GM21390 (cell line): ENCODE measurements at regions not wholly inside any gene's neighbourhood (a gene's known extent, or its start where the extent isn't known, plus 50 kb on each side); places are given as distances from the start of the nearest gene placed in this dataset.
"Not testable (repeated sequence)": the region's sequence is repeated elsewhere in the genome, so short reads cannot be mapped to it uniquely, and the experiment has no call there.

ENCODE experiments used
- ATAC-seq: cut with Tn5 transposase; IDR thresholded peaks from one replicate; pipeline ENCODE4 v1.9.1; 2021; ENCODE audit not compliant: unreplicated experiment

DNA sequence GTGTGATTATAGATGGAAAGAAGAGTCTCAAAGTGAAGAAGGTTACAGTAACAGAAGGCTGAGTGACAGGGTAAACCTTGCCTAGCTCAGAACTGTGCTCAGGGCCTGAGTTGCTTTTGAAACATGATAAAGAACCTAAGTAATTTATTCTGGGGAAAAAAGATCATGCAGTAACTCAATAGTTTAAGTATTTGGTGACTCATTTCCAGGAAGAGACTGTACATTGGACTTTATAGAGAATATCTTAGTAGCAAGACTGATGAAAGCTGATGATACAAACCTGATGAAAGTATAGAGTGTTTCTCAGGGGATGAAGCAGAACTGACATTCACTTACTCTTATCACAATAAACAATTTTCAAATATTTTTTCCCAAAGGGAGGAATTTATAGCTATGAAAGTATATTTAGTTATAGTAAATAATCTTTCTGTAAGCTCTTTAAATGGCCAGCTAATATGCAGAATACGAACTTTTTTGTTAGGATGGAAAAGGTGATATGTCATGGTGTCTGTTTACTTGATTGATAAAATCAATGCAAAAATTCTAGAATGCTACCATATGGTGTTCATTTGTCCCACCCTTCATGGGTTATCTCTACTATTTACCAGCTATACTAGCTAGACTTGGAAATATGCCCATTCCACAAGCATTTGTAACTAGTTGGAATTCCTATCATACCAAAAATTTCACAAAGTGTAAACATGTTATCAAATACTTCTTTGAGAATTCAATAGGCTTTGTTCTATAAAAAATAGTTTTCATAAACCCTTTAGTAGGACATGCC is 1265.5 kb upstream of the ACVR2A start:
- no peak for ATAC-seq

DNA sequence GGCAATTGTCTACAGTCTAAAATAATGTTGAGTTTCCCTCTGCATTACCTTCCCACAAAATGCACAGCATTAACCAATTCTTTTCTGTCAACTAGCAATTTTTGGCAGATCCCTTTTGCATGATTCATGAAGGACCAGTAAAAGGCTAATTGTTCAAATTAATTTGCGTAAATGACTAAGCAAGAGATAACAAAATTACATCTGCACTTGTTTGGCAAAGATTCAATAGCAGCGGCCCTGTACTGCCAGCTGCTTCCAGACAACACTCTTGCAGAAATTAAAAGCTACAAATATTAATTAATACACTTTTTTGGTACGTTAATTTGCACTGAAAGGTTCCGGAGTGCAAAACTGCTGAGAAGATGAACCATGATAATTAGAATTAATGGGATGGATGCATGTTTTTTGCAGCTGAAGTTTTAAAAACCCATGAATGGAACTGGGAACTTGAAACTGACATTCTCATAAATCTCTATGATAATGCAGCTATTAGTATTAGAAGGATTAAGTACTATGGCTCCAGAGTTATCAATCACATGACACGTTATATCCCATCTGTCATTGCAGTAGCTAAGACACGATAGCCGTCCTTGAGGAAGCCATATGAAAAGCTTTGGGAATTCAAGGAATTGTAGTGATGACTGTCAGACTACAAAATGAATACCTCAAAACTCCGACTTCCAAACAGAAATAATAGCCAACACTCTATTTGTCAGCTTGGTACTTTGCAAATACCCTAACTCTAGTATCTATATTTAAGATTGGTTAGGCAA is 1268.3 kb upstream of the ACVR2A start:
- ATAC-seq, result no peak

DNA sequence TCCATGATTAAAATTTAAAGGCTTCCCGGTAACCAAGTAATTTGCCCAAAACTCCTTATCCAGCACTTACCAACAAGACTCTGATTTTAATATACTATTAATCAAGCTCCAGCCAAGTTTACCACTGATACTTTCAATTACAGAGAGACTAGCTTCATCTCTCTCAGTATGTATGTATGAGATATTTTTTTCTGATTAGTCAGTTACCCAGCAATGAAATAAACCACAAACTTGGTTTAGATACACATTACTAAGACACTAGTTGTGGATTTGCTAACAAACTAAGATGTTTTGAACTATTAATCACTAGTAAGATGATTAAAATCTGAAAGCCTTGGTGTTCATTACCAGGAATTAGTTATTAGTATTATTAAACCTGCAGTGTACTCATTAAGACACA is 1272.2 kb upstream of the ACVR2A start:
- no peak for ATAC-seq

DNA sequence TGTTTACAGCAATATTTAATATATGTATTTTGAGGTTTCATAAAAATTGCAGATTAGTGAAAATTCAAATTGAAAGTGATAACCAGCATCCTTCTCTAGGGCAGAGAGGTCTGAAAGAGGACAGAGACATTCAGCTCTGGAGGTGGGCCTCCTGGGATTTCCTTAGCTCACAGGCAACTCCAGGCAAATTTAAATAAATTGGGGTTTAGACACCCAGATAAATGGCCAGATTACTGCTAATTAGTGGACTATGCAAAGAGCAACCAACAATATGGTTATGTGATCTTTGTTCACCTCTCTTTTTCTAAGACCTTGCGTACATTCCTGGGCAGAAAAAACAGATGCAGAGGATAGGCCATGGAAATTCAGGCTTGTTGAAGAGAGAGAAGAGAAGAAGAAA is 1282.8 kb upstream of the ACVR2A start:
- ATAC-seq, result no peak

DNA sequence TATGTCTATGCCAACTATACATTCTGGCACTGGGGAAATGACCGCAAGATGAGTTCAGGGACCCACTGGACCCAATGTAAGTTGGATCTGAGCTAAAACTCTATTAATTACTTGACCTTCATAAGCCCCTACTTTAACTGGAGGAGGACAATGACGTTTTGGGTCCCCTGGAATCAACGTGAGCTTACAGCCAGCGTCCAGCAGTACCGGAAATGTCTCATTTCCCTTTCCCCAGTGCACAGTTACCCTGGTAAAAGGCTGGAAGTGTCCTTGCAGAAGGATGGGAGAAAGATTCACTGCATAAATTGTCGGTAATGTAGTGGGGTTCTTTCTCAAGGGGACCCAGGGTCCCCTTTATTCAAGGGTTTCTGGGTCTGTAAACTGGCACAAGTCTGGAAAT is 1297.6 kb upstream of the ACVR2A start:
- ATAC-seq, result no peak

DNA sequence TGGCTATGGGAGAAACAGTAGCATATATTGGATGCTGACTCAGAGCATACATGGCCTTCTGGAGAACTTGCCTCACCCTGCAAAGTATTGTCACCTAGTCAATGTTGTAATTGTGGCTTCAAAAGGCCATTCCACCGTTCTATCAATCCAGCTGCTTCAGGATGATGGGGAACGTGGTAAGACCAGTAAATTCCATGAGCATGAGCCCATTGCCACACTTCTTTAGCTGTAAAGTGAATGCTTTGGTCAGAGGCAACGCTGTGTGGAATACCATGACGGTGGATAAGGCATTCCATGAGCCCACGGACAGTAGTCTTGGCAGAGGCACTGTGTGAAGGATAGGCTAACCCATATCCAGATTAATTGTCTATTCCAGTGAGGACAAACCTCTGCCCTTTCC is 1300.1 kb upstream of the ACVR2A start:
- ATAC-seq, result no peak

DNA sequence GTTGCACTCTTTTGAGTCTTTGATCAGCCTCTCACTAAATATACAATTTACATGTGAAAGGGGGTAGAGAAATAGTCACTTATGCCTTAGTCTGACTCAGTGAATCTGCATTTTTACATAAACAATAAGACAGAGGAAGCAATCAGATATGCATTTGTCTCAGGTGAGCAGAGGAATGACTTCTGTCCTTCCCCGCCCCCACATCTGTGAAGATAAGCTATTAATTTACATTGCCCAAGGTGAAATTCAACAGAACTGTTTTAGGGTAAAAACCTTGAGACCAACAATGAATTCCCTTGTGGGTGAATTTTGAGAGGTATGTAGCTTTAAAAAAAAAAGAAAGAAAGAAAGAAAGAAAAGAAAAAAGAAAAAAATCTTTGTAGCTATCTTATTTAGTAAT is 1302.9 kb upstream of the ACVR2A start:
- ATAC-seq, result no peak

DNA sequence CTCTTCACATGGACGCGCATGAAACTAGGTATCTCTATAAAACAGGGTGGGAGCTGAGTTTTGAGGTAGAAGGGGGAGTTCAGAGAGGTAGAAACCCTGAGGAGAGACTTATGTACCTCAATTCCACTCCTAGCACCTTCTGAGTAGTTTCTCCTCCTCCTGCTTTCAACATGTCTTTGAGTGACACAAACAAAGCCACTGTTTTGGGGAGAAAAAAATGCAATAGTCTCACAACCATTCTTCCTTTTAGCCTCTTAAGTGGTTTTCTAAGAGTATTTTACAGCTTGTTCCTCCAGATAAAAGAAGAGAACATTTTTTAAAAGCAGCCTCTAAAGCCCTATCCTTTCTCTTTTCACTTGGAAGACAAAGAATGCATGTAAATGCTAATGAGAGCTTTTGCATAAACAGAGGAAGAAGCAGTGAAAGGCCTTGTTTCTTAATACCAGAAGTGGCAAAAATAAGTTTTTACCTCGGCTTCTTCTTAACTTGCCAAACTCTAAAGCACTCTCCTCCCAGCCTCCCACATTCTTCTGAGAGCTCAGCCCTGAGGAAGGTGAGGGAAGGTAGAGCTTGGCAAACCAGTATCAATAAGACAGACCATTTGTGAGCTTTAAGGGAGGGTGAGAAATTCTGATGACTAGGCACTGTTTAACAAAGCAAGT is 1304.4 kb upstream of the ACVR2A start:
- ATAC-seq, result no peak

DNA sequence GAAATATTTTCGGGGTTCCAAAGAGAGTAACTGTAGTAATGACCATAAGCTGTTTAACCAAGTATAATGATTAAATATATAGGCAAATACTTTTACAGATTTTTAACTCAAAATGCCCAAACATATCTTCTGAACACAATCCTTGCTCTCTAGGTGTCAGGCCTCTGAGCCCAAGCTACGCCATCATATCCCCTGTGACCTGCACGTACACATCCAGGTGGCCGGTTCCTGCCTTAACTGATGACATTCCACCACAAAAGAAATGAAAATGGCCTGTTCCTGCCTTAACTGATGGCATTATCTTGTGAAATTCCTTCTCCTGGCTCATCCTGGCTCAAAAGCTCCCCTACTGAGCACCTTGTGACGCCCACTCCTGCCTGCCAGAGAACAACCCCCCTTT is 1305.1 kb upstream of the ACVR2A start:
- not testable (repeated sequence) for ATAC-seq

DNA sequence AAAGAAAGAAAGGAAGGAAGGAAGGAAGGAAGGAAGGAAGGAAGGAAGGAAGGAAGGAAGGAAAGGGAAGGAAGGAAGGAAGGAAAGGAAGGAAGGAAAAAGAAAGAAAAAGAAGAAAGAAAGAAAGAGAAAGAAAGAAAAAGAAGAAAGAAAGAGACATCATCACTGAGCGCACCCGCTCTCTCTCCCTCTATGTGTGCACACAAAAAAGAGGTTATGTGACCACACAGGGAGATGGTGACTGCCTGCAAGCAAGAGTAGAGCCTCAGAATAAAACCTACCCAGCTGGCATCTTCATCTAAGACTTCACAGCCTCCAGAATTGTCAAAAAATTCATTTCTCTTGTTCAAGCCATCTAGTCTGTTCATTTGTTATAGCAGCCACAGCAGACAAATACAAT is 1307.4 kb upstream of the ACVR2A start:
- ATAC-seq, result no peak

DNA sequence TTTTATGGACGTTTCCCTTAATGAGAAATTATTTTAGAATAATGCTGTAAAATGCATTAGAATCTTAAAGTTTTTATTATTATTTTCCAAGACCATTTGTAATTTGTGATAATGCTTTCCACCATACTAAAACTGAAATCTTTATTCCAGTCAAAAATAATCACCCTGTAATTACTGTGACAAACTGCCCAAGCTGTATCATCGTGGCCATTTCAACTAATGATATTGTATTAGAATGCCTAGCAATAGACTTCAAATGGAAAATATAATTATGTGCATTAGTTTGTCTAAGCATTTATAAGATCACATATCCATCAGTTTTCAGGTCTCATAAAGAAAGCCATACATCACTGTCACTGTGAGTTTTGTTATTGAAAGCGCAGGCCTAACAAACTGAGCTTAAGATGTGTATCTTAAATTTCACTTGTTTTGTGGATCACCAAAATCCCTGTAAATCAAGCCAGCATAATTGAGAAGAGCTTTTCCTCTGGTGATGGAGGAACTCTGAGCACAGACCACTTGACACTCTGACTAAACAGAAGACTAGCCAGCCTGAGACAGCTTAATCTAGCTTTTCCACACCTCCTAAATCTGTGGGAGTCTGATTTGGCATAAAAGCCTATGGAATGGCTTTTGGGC is 1312.2 kb upstream of the ACVR2A start:
- ATAC-seq, result no peak

DNA sequence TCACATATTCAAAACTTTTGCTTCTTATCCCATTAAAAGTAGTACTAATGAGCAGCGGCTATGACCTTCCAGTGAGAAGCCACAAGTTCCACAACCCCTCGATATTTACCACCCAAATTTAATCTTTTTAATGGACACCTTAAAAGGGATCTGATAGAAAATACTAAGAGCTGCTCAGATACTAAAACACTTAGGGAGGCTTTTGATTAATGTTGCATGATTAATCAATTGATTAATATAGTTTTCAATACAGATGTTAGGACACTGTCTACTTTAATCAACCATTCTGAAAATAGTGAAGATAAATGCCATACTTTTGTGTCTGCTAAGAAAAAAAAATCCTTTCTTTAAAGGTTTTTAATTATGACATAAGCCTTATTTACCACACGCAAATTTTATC is 1312.8 kb upstream of the ACVR2A start:
- ATAC-seq, result no peak

DNA sequence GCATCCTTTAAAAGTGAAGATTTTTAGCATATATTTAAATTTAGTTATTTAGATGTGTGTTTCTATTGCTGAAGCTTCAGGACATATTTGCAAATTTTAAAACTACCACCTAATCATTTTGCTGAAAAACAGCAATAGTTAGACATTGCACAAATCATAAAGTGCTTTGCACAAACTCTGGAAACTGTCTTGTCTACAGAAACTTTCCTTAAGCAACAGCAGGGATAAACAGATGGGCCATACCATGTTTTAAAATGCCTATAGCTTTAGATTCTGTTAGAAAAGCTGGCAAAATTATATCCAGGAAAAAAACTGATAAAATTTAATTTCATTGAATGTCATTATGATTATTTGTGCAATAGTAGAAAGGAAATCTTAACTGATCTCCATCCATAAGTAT is 1313.9 kb upstream of the ACVR2A start:
- no peak for ATAC-seq

DNA sequence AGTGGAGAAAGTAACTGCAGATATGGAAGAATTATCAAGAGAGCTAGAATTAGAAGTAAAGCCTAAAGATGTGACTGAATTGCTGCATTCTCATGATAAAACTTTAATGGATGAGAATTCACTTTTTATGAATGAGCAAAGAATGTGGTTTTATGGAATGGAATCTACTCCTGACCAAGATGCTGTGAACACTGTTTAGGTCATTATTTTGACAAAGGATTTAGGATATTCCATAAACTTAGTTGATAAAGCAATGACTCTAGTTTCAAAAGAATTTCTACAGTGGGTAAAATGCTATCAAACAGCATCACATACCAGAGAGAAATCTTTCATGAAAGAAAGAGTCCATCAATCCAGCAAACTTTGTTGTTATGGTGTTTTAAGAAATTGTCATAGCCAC is 1317.7 kb upstream of the ACVR2A start:
- no peak for ATAC-seq

DNA sequence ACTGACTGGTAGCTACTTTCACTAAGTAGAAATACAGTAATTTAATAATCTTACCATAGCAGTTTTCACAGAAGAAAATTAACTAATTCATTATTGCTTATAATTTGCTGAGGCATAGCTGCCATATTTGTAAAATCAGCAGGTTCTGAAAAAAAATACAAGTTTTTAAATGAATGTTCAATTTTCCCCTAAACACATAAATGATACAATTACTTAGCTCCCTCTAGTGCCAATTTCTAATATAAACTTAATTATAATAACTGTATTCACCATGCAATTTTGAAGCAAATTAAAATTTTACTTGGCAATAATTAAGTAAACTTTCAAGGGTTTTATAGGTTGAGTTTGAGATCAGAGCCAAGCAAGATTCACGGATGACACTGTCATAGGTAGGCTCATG is 1321.6 kb upstream of the ACVR2A start:
- ATAC-seq, result no peak

DNA sequence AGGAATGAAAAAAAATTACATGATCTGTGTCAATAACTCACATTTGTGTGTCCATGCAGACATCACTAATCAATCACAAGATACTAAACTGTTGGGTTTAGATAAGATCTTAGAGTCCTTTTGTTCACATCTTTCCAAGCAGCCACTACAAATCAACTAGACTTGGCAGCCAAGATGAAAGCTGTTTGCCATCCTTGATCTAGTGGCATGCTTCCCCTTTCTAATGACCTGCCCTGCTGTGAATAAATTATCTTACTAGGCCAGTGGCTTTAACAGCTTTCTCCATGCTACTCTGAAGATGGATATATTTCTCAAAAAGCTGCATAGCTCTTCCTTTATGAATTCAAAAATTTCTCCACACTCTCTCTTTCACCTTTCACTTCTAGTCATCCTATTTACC is 1338.0 kb upstream of the ACVR2A start:
- ATAC-seq, result no peak

DNA sequence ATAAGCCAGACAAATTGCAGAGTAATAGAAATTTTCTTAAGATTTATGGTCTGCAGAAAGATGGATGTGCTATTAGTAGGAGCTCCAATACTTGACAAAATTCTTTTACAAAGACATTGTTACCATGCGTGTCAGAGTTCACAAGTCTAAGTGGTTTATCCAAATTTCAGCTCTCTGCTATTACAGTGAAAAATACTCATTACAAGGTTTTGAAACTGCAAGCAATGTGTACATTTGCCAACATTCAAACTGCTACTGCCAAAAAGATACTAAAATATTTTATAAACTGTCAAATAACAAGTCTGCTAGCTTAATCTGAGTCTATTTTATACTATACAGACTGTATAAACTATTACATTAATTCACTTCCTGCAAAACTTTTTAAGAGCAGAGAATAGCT is 1341.5 kb upstream of the ACVR2A start:
- ATAC-seq, result no peak

DNA sequence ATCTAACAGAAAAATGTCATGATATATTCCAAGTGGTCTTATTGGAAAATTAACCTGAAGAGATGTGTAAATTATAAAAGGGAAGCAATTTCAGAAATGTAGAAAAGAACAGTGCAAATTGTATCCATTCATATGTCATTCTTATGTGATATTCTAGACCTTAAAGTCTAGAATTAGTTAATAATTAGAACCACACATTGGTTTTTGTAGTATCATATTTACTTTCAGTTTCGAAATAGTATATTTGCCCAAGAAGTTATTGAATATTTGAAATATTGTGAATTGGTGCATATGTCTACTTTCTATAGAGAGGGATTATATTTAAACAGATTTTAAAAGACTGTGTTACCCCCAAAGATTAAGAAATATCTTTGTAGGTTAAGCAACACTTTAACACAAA is 1348.6 kb upstream of the ACVR2A start:
- ATAC-seq, result no peak

DNA sequence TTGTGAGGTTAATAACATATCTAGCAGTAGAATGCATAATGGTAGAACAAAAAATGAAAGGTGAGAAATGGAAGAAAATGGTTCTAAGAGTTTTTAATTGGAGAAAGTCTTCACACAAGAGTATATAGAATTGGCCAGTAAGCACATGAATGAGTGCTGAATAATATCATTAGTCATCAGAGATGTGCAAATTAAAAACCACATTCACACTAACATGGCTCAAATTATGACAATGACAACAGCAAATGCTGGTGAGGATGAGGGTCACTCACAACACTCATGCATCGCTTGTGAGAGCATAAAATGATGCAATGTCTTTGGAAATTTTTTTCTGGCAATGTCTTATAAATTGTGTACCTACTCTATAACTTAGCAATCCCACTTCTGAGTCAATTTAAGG is 1355.4 kb upstream of the ACVR2A start:
- no peak for ATAC-seq

DNA sequence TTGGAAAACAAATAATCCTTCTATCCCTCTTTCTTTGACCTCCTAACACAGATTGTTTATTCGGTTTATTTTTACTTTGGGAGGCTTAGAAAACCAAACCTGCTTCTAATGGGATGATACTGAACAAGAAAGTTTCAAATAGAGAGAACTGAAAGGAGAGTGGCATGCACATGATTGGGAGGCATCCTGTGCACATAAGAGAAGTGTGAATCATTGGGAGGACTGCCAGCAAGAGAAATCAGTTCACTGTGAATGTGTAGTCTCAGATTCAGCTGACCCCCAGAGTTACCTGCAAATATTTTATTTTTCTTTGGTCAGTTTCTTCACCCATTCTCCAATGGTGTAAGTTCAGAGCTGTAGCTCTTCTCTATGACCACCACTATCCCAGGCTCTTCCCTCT is 1363.2 kb upstream of the ACVR2A start:
- no peak for ATAC-seq

DNA sequence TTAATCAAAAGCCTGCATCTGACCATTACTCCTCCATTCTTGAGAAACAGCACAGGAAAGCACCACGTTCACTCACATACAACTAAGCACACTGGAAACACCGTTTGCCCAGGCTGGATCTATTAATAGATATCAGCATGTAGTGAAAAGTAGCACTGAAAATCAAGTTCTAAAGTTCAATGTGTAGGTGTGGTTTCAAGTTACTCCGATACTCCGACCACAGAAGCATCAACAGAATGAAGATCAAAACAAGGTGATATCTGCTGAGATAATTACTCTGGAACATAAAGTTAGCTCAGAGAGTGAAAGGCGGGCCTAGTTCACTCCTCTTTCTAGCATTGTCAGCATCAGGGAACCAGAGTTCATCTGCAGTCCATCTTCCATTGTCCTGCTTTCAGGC is 1367.4 kb upstream of the ACVR2A start:
- no peak for ATAC-seq

DNA sequence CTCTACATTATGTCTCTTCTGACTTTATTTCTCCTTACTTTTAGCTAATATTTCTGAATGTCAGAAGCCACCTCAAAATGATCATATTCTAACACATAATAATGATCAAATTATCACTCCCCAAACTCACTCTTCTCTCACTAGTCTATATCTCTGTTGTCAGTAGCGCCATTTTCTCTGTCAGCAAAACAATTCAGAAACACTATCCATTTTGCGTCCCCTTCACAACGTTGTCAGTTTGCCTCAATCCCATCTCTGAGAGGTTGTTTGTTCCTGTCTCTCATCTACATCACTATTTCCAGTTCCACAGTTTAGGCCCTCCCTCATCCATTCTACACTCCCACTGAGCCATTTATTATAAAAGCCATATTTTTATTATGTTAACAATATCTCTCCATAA is 1376.3 kb upstream of the ACVR2A start:
- no peak for ATAC-seq
